HEK293T (cell line): ENCODE measurements at regions not wholly inside any gene's neighbourhood (a gene's known extent, or its start where the extent isn't known, plus 50 kb on each side); places are given as distances from the start of the nearest gene placed in this dataset.
"Not testable (repeated sequence)": the region's sequence is repeated elsewhere in the genome, so short reads cannot be mapped to it uniquely, and the experiment has no call there.

Source experiments
- CTCF ChIA-PET: fragments of 350-600 bp; formaldehyde crosslinking; extraction: SDS; loops from one replicate; lab custom pipeline; 2021; ENCODE audit warnings: antibody characterized with exemption, inconsistent platforms; lab: Yijun Ruan, JAX
- POLR2A ChIA-PET: fragments of 350-600 bp; formaldehyde crosslinking; extraction: SDS; loops from one replicate; lab custom pipeline; 2020; ENCODE audit warnings: antibody characterized with exemption, inconsistent platforms; lab: Yijun Ruan, JAX
- DNase-seq: peaks from one replicate; pipeline ENCODE4 v3.0.0; 2012; ENCODE audit warnings: mixed read lengths; ENCODE audit errors: extremely low spot score
- ARNT ChIP-seq: fragments of 450-650 bp; IDR thresholded peaks from 2 replicates; pipeline ENCODE4 v1.6.1; 2017; ENCODE audit warnings: mild to moderate bottlenecking
- BHLHE40 ChIP-seq: fragments of 450-650 bp; IDR thresholded peaks from 2 replicates; pipeline ENCODE4 v1.6.1; 2016; ENCODE audit warnings: mild to moderate bottlenecking, moderate library complexity, borderline replicate concordance
- CTBP1 ChIP-seq: fragments of 450-650 bp; IDR thresholded peaks from 2 replicates; pipeline ENCODE4 v1.6.1; 2016; ENCODE audit warnings: borderline replicate concordance
- ELF4 ChIP-seq: fragments of 450-650 bp; IDR thresholded peaks from 2 replicates; pipeline ENCODE4 v1.6.1; 2017; ENCODE audit warnings: antibody characterized with exemption
- FOXA1 ChIP-seq: fragments of 450-650 bp; IDR thresholded peaks from 2 replicates; pipeline ENCODE4 v1.6.1; 2016; ENCODE audit warnings: mild to moderate bottlenecking
- FOXK2 ChIP-seq: fragments of 450-650 bp; IDR thresholded peaks from 2 replicates; pipeline ENCODE4 v1.6.1; 2016; ENCODE audit warnings: mild to moderate bottlenecking
- FOXM1 ChIP-seq: fragments of 450-650 bp; IDR thresholded peaks from 2 replicates; pipeline ENCODE4 v1.6.1; 2017; ENCODE audit warnings: mild to moderate bottlenecking, borderline replicate concordance
- HDGF ChIP-seq: fragments of 450-650 bp; IDR thresholded peaks from 2 replicates; pipeline ENCODE4 v1.6.1; 2017; ENCODE audit warnings: antibody characterized with exemption, borderline replicate concordance
- L3MBTL2 ChIP-seq: fragments of 450-650 bp; conservative IDR thresholded peaks from 2 replicates; pipeline ENCODE4 v1.6.1; 2016; ENCODE audit warnings: mild to moderate bottlenecking
- LEF1 ChIP-seq: fragments of 450-650 bp; IDR thresholded peaks from 2 replicates; pipeline ENCODE4 v1.6.1; 2017; ENCODE audit warnings: mild to moderate bottlenecking, borderline replicate concordance
- NFRKB ChIP-seq: fragments of 450-650 bp; IDR thresholded peaks from 2 replicates; pipeline ENCODE4 v1.6.1; 2016; ENCODE audit warnings: mild to moderate bottlenecking, moderate library complexity
- PKNOX1 ChIP-seq: fragments of 450-650 bp; IDR thresholded peaks from 2 replicates; pipeline ENCODE4 v1.6.1; 2016
- SP1 ChIP-seq: fragments of 450-650 bp; IDR thresholded peaks from 2 replicates; pipeline ENCODE4 v1.6.1; 2017
- SUZ12 ChIP-seq: fragments of 450-650 bp; IDR thresholded peaks from 2 replicates; pipeline ENCODE4 v1.6.1; 2016; ENCODE audit warnings: mild to moderate bottlenecking
- TARDBP ChIP-seq: fragments of 450-650 bp; IDR thresholded peaks from 2 replicates; pipeline ENCODE4 v1.6.1; 2016
- ZNF384 ChIP-seq: fragments of 450-650 bp; IDR thresholded peaks from 2 replicates; pipeline ENCODE4 v1.6.1; 2016

GRCh38 chr1:66424530-66424929, 109.4 kb upstream of the SGIP1 start:
- CTCF ChIA-PET, POLR2A ChIA-PET, DNase-seq: not testable (repeated sequence)

GRCh38 chr1:66426239-66426853, 107.6 kb upstream of the SGIP1 start:
- TF ChIP-seq ZNF384 (no peak), TARDBP (no peak), LEF1 (no peak), FOXM1 (no peak), ELF4 (no peak), HDGF (no peak), FOXK2 (no peak), BHLHE40 (no peak), FOXA1 (no peak), PKNOX1 (no peak), CTBP1 (no peak), NFRKB (no peak), L3MBTL2 (no peak)
- ChIA-PET CTCF (no interaction called here), POLR2A (no interaction called here)
- no peak for DNase-seq

- POLR2A ChIA-PET, DNase-seq, CTCF ChIA-PET: not testable (repeated sequence)
Observed at GRCh38 chr1:66430815-66431214, 103.1 kb upstream of the SGIP1 start.

- POLR2A ChIA-PET = no interaction called here
- CTCF ChIA-PET = no interaction called here
- TF ChIP-seq CTBP1 = no peak
- no peak for TF ChIP-seq FOXM1
- TF ChIP-seq SP1 = no peak
- TF ChIP-seq ELF4 = no peak
- TF ChIP-seq FOXA1 = no peak
- TF ChIP-seq LEF1 = no peak
- TF ChIP-seq ZNF384 = no peak
- TF ChIP-seq HDGF = no peak
- no peak for DNase-seq
Observed at GRCh38 chr1:66431999-66432398, 102.0 kb upstream of the SGIP1 start.

GRCh38 chr1:66433611-66434010, 100.3 kb upstream of the SGIP1 start:
- TF ChIP-seq SP1 (no peak), ELF4 (no peak), SUZ12 (no peak), BHLHE40 (no peak), FOXM1 (no peak), FOXK2 (no peak), ZNF384 (no peak), ARNT (no peak), PKNOX1 (no peak), TARDBP (no peak), LEF1 (no peak), CTBP1 (no peak), FOXA1 (no peak)
- ChIA-PET CTCF (no interaction called here), POLR2A (no interaction called here)
- DNase-seq = no peak

- no peak for DNase-seq
- CTCF ChIA-PET = no interaction called here
- TF ChIP-seq ARNT = no peak
- no peak for TF ChIP-seq SP1
- TF ChIP-seq FOXM1 = no peak
- TF ChIP-seq ELF4 = no peak
- TF ChIP-seq ZNF384 = no peak
- no peak for TF ChIP-seq HDGF
- TF ChIP-seq LEF1 = no peak
- no peak for TF ChIP-seq CTBP1
- no peak for TF ChIP-seq L3MBTL2
- TF ChIP-seq FOXA1 = no peak
- TF ChIP-seq FOXK2 = no peak
- TF ChIP-seq NFRKB = no peak
- no peak for TF ChIP-seq BHLHE40
- TF ChIP-seq TARDBP = no peak
- no peak for TF ChIP-seq SUZ12
- no peak for TF ChIP-seq PKNOX1
- POLR2A ChIA-PET = no interaction called here
Observed at GRCh38 chr1:66434096-66434495, 99.9 kb upstream of the SGIP1 start.

- CTCF ChIA-PET = interaction anchor here (0.7 to 2.4 kb wide), 3 partner anchors 10 to 175 kb away, joined by 3 to 15 read pairs (median 3); no protein-coding TSS in a partner anchor
- DNase-seq = no peak
- no peak for TF ChIP-seq HDGF
- no peak for TF ChIP-seq FOXK2
- TF ChIP-seq BHLHE40 = no peak
- no peak for TF ChIP-seq FOXM1
- TF ChIP-seq TARDBP = no peak
- TF ChIP-seq PKNOX1 = no peak
- TF ChIP-seq CTBP1 = no peak
- TF ChIP-seq ARNT = no peak
- no peak for TF ChIP-seq L3MBTL2
- no peak for TF ChIP-seq FOXA1
- TF ChIP-seq SP1 = no peak
- TF ChIP-seq NFRKB = no peak
- no peak for TF ChIP-seq ZNF384
- TF ChIP-seq ELF4 = no peak
- TF ChIP-seq SUZ12 = no peak
- TF ChIP-seq LEF1 = no peak
- POLR2A ChIA-PET = interaction anchor here (1.4 kb wide), 1 partner anchor 104 kb away, joined by 4 read pairs; no protein-coding TSS in a partner anchor
Observed at GRCh38 chr1:66435541-66435940, 98.4 kb upstream of the SGIP1 start.
